ENCODE measurements at regions not wholly inside any gene's neighbourhood (a gene's known extent, or its start where the extent isn't known, plus 50 kb on each side); places are given as distances from the start of the nearest gene placed in this dataset.

DNA sequence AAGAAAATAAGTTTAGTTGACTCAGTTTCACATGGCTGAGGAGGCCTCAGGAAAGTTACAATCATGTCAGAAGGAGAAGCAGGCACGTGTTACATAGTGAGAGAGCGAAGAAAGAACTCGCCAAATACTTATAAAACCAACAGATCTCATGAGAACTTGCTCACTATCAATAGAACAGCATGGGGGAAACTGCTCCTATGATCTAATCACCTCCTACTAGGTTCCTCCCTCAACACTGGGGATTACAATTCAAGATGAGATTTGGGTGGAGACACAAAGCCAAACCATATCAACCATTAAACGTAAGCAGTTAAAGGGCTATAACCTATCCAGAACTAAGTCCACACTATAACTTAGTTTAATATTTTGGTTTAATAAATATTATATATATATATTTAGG lies 113.8 kb upstream of the ADGRL3 start:
- WGBS: 89% methylated on average over 4 of the region's 4 CpGs

DNA sequence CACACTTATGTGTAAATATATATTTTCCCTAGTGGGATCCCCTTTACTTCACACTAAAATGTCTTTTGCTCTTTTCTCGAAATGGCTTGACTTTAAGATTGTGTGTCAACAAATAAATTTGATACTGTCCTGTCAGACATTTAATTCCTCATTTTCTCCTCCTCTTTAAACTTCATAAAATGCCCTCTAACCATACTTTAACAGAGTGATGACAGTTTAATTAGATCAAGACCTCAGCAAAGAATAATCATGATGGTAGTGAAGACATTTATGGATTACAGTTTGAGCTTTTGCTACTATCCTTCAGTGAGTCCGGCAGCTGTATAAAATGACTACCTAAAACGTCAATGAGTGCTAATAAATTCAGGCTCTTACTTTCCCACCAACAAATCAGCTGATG lies 113.1 kb upstream of the ADGRL3 start:
- no peak for TF ChIP-seq EP300 (IDR thresholded peaks at IDR 0.05)
- TF ChIP-seq POLR2A (IDR thresholded peaks at IDR 0.05): no peak
- TF ChIP-seq, protein P1, sequence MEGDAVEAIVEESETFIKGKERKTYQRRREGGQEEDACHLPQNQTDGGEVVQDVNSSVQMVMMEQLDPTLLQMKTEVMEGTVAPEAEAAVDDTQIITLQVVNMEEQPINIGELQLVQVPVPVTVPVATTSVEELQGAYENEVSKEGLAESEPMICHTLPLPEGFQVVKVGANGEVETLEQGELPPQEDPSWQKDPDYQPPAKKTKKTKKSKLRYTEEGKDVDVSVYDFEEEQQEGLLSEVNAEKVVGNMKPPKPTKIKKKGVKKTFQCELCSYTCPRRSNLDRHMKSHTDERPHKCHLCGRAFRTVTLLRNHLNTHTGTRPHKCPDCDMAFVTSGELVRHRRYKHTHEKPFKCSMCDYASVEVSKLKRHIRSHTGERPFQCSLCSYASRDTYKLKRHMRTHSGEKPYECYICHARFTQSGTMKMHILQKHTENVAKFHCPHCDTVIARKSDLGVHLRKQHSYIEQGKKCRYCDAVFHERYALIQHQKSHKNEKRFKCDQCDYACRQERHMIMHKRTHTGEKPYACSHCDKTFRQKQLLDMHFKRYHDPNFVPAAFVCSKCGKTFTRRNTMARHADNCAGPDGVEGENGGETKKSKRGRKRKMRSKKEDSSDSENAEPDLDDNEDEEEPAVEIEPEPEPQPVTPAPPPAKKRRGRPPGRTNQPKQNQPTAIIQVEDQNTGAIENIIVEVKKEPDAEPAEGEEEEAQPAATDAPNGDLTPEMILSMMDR (IDR thresholded peaks at IDR 0.05): no peak
- no peak for TF ChIP-seq POLR2AphosphoS5 (IDR thresholded peaks at IDR 0.05)

More for the DNA sequence above, 113.8 kb upstream of the ADGRL3 start:
- Histone ChIP-seq H3K27ac (no peak overlapping the region), H3K36me3 (no peaks in the 10 kb centered on the region), H3K4me3 (no peak overlapping the region), H3K4me1 (no peaks in the 10 kb centered on the region), H3K27me3 (no peaks in the 10 kb centered on the region), H3K9me3 (no peaks in the 10 kb centered on the region)
- no peak for DNase-seq (ENCODE audit: low spot score in 2 of 2)
- TF ChIP-seq POLR2AphosphoS5 (IDR thresholded peaks at IDR 0.05) (no peak), POLR2A (IDR thresholded peaks at IDR 0.05) (no peak), EP300 (IDR thresholded peaks at IDR 0.05) (no peak)
- TF ChIP-seq, protein P1 (IDR thresholded peaks at IDR 0.05): no peak

DNA sequence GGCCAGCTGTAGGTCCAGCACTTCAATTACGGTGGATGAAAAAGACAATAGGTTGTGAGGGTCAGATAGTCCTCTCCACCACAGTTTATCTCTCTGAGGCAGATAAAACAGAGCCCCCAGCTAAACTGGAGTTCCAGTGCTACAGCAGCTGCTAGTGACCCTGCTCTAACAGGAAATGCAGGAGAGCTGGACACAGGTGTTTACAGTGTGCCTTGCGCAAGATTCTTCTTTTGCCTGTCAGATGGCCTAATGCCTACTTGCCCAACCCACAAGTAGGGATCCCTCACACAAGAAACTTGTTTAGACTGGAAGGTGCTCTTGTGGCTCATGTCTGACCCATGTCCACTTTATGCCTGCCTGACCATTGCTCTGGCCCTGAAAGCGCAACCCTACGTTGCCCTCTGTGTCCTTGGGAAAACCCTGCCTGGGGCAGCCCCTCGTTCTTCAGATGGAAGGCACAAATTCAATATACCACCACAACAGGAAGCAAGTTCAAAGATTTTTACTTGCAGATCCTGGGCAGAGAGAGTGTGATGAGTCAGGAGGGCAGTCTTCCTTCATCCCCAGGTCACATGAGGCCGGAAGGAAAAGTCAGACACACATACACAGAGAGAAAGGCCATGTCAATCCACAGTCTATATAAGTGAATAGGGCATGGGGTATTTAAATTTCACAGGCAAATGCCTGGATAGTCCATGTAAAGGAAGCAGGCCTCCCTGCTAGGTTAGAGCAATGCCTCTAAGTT lies 105.1 kb upstream of the ADGRL3 start:
- 84% methylated on average over 5 of the region's 6 CpGs for WGBS
- TF ChIP-seq POLR2A (IDR thresholded peaks at IDR 0.05) (no peak), POLR2AphosphoS5 (IDR thresholded peaks at IDR 0.05) (no peak), EP300 (IDR thresholded peaks at IDR 0.05) (no peak)
- TF ChIP-seq, protein P1 (IDR thresholded peaks at IDR 0.05): no peak
- Histone ChIP-seq H3K4me1 (no peaks in the 10 kb centered on the region), H3K27ac (no peak overlapping the region), H3K27me3 (no peaks in the 10 kb centered on the region), H3K9me3 (no peaks in the 10 kb centered on the region), H3K36me3 (no peaks in the 10 kb centered on the region), H3K4me3 (no peak overlapping the region)
- no peak for DNase-seq (ENCODE audit: low spot score in 2 of 2)

More for the DNA sequence above, 113.1 kb upstream of the ADGRL3 start:
- Histone ChIP-seq H3K4me3 (no peak overlapping the region), H3K27me3 (no peaks in the 10 kb centered on the region), H3K4me1 (no peaks in the 10 kb centered on the region), H3K9me3 (no peaks in the 10 kb centered on the region), H3K36me3 (no peaks in the 10 kb centered on the region), H3K27ac (no peak overlapping the region)
- no peak for DNase-seq (ENCODE audit: low spot score in 2 of 2)
- WGBS: 48% methylated on average over 3 of the region's 3 CpGs

DNA sequence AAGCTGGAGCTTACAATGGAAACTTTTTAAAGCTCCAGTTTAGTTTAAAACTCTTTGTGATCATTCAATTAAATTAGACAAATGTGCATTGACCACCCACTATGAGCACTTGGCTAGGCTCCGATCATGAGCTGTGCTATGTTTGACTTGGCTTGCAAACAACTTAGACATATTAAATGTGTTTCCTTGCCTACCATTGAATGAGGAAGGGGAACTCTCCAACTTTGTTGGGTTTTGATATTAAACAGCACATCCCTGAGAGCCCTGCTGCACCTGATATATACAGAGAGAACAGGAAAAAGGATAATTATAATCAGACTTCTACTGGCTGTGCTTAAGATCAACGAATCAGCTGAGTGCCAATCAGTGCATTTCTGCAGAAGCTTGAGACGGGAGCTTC lies 71.4 kb upstream of the ADGRL3 start:
- H3K27ac ChIP-seq: no peak overlapping the region
- H3K4me1 ChIP-seq: no peaks in the 10 kb centered on the region
- DNase-seq (ENCODE audit: low spot score in 2 of 2): no peak
- no peaks in the 10 kb centered on the region for H3K36me3 ChIP-seq
- TF ChIP-seq POLR2AphosphoS5 (IDR thresholded peaks at IDR 0.05) (no peak), EP300 (IDR thresholded peaks at IDR 0.05) (no peak), POLR2A (IDR thresholded peaks at IDR 0.05) (no peak)
- TF ChIP-seq, protein P1 (IDR thresholded peaks at IDR 0.05): no peak
- H3K4me3 ChIP-seq: no peak overlapping the region
- 63% methylated on average over 3 of the region's 3 CpGs for WGBS
- H3K27me3 ChIP-seq: no peaks in the 10 kb centered on the region
- peaks cover 3% of the 10 kb centered on the region for H3K9me3 ChIP-seq

DNA sequence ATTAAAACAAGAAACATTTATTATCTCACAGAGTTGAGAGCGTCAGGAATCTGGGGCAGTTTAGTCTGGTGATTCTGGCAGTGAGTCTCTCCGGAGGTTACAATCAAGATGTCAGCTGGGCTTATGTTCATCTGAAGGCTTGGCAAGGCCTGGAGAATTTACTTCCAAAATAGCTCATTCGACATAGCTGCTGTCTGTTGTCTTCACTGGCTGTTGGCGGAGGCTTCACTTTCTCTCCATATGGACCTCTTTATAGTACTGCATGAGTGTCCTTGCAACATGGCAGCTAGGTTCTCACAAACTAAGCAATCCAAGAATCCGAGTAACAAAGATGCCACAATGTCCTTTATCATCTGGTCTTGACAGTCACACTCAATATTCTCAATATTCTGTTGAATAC lies 70.2 kb upstream of the ADGRL3 start:
- 76% methylated on average over 5 of the region's 5 CpGs for WGBS
- TF ChIP-seq EP300 (IDR thresholded peaks at IDR 0.05): no peak
- TF ChIP-seq, protein P1 (IDR thresholded peaks at IDR 0.05): no peak
- TF ChIP-seq POLR2A (IDR thresholded peaks at IDR 0.05): no peak
- TF ChIP-seq POLR2AphosphoS5 (IDR thresholded peaks at IDR 0.05): no peak
- no peaks in the 10 kb centered on the region for H3K36me3 ChIP-seq

More for the DNA sequence above, 70.2 kb upstream of the ADGRL3 start:
- Histone ChIP-seq H3K4me1 (no peaks in the 10 kb centered on the region), H3K27ac (no peak overlapping the region), H3K9me3 (peaks cover 3% of the 10 kb centered on the region), H3K27me3 (no peaks in the 10 kb centered on the region), H3K4me3 (no peak overlapping the region)
- DNase-seq (ENCODE audit: low spot score in 2 of 2): no peak
